Superior temporal gyrus (tissue), 1 donor: ENCODE measurements at regions not wholly inside any gene's neighbourhood (a gene's known extent, or its start where the extent isn't known, plus 50 kb on each side); places are given as distances from the start of the nearest gene placed in this dataset.

Source experiments
- DNase-seq: peaks from one replicate; pipeline ENCODE4 v3.0.0-alpha.2; 2016; ENCODE audit errors: extremely low spot score

DNA sequence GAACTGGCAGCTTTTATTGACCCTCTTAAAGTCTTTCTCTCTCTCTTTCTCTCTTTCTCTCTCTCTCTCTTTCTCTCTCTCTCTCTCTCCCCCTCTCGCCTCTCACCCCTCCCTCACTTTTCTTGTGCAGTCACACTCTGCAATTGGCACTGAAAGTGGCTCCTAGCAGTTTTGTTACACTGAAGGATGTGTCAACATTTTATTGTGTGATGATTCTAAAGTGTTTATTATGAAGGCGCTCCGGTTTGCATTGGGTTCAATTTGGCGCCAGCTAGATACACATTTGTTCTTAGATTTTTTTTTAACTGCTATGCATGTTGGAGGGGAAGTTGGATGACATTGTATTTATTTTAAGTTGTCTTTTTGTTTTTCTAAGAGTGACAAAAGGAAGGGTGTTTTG is 64.0 kb upstream of the CHRM3 start:
- no peak for DNase-seq

DNA sequence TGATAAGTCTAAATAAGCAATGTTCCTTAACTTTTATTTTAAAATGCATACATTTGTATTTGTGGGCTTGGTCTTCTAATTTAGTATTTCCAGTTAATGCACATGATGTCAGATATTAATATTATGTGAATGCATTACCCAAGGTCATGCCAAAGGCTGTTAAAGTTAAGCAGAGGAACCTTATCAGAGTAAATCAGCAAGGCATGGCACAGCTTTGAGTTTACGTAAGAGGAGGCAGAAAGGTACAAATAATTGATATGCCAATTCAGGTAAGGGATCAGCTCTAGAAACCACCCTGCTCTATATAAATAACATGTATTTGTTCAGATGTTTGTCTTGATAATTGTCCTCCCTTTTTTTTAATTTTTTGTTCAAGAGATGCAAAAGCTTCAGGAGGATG is 64.5 kb upstream of the CHRM3 start:
- DNase-seq: no peak

- DNase-seq: no peak
These were observed 68.4 kb upstream of the CHRM3 start for GRCh38 chr1:239317948-239318347.

DNA sequence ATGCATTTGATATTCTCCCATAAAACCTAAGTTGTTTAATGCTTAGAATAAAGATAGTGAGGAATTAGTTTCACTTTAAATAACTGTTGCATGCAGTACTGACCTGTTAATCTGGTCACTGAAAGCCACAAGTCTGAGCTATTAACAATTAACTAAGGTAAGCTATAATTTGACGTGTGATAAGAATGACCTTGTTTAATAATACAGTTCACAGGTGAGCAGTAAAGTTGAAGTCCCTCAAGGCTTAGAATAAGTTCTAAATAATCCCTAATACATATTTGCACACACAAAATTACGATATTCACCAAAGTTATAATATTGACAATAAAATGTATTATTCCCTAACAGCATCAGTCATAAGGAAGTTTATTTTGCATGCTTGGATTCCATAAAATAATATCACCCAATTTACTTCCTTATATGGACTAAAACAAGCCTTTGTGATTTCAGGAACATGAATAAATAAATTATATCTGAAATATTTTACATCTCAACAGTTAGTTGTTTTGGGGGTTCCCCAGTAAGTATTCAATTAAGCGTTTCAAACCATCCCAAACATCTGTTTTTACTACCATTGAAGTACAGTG is 70.6 kb upstream of the CHRM3 start:
- DNase-seq: no peak

DNA sequence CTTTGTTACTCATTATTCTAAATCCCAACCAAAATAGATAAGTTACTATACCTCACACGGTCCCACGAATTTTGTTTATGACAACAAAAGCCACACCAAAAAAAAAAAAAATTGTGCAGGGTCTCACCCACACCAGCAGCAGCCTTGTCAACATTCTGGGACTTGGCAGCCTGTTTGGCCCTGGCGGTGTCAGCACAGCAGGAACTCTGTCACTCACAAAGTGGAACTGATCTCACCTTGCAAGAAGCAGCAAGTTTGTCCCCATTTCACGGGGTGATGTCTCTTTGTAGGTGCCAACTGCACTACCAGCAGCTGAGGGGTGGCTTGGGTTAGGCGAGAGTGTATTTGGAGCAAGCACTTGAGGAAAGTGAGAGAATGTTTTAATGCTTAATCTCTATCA is 75.0 kb upstream of the CHRM3 start:
- DNase-seq: no peak

DNA sequence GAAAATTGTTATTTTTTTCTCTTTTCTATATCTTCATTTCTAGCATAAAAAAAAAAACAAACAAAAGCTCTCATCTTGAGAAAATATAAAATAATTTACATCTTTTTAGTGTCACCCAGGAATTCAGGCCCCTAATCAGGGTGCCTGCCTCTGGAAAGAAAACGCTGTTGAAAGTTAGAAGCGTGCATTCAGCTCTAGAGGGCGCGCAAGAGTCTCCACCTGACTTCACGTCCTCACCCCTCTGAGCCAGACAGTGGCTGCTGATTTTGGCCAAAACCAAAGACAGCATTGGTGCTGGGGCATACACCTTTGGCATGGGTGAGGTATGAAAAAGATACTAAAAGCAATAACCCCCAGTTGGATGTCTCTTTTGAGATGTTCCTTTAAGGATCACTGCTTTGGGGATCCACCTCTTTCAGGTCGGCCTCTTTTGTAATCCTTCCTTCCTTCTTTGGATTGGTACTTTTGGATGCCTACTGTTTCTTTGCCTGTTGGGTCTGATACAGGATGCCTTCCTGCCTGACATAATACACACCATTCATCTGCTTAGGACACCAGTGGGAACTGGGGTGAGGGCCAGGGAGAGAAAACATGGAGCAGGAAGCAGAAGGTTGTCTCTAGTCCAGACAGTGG is 77.6 kb upstream of the CHRM3 start:
- DNase-seq: no peak

DNA sequence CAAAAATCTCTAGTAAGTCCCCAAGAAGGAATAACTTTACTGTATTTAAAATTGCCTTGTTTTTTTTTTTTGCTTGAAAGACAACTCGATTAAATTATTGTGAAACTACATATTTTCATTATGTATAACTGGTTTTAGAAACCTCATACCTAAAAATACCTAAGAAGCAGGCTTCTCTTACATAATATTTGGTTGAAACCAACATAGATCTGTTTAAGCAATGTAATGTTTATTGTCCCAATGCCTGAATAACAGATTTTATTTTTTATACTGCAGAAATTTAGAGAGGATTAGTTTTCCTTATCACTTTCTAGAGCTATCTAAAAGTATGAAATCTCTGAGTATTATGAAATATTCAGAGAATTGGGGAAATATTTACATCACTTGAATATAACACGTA is 78.5 kb upstream of the CHRM3 start:
- DNase-seq: no peak

- DNase-seq: no peak
These were observed 79.9 kb upstream of the CHRM3 start for GRCh38 chr1:239306426-239306825.

DNA sequence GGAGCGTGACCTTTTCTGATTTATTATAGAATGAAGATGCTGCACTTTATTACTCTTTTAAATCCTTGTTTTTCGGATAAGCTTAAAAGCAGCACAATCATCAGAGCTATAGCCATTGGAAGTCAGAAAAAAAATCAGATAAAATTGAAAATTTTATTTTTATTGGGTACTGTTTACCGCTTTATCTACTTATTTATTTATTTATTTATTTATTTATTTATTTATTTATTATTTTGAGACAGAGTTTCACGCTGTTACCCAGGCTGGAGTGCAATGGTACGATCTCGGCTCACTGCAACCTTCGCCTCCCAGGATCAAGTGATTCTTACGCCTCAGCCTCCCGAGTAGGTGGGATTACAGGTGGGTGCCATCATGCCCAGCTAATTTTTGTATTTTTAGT is 83.1 kb upstream of the CHRM3 start:
- DNase-seq: no peak

GRCh38 chr1:239302696-239303095 is 83.7 kb upstream of the CHRM3 start:
- DNase-seq: no peak

DNA sequence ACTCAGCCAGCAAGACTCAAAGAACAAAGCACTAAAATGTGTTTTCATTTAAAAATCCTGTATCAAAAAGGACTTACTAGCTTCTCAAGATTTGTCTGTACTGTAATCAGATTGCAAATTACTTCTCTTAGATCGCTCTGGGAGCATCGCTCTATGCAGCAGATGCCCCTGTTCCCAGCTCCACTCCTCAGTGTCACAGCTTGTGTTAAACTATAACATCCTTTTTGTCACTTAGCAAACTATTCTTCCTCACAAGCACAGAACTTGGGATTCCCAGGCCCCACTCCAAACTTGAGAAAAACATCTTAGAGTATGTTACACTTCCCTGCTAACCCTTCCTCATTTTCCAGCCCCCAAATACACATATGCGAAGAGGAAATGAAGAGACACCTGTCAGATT is 85.1 kb upstream of the CHRM3 start:
- DNase-seq: no peak

- DNase-seq: no peak
These were observed 88.5 kb upstream of the CHRM3 start for GRCh38 chr1:239297910-239298309.

DNA sequence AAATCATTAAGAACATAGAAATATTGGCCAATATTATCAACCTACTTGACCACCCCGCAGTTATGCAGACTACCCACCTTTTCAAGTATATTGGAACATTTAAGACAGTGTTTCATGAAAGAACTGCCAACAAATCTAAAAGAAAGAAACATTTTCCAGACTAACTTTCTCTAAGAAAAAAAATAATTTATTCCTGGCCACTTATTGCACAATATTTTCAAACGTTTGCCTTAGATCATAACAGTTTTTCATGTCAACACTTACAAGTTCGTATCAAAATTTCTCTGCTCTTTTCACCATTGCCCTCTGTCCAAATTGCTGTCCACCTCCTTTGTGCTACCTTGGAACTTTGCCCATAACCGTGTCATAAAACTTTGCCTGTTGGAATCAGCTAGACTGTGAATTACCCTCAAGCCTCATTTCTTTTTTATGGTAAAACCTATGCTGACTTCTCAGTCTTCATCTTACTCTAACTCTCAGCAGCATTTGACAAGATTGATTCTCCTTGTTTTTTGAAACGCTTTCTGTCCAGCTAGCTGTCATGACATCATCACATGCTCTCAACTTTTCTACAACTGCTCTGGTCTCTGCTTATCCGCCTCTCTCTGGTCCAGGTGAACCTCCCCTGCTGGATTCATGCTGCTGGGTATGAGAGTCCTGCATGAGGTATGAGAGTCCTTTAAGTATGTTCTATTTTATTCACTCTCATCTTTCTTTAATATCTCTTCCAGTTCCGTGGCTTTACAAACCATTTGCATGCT is 92.8 kb upstream of the CHRM3 start:
- DNase-seq: no peak

DNA sequence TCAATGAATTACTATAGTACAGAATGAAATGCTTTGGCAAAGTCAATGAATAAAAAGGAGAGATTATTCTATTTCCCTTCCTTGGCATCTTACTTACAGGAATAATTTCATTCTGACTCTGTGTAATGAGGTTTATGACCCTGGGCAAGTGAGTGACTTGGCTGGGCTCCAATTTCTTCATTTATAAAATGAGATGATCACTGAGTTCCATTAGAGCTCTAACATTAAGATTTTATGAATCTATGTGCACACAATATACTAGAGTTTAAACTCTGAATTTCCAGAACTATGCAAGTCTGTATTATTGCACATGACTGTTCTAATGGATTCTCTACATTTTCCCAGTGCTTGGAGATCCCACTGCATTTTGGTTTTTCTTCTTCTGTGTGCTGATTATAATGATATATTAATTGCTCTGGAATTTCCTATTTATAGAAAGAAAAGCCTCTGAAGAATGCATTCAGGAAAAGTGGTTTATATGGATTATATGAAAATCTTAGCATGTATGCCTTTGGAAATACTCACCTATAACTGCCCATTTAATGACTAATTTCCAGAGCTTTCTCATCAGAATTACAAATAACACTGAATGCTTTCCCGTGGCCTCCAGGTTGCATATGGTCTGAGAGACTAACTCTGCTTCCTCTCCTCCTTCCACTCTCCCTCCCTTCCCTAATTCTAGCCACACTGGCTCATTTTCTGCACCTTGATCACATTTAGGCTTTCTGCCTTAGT is 97.4 kb upstream of the CHRM3 start:
- no peak for DNase-seq

- DNase-seq: no peak
These were observed 99.1 kb upstream of the CHRM3 start for GRCh38 chr1:239287296-239287695.

DNA sequence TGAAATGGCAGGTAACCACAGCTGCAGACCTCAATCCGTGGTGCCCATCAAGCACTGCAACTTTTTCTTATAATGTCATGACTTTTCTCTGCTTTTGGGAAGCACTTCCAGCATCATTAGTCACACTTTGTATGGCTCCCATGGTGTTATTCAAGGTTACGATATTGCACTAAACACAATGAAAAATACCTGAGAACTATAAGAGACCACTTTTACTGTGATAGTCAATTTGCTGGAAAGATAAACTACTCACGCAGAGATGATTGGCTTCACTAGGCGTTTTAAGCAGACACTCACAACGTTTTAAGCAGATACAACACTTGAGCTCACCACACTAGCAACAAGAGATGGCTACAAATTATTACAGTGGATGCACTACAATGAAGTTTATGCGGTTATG is 103.2 kb upstream of the CHRM3 start:
- DNase-seq: no peak

DNA sequence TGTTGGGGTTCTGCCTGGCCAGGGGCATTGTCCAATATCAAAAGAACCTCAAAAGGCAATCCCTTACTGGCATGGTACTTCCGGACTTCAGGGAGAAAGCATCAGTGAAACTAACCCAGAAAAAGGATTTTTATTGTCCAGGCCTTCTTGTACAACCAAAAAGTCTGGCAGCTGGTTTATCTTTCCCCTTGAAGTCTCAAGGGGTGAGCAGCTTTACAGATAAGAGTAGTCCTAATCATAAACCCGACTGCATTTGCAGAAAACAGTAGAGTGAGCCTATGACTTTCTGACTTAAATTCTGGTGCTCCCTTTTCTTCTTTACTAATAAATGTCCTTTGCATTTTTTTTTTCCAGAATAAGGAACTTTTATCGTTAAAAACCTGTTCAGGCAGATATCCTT is 104.0 kb upstream of the CHRM3 start:
- no peak for DNase-seq

DNA sequence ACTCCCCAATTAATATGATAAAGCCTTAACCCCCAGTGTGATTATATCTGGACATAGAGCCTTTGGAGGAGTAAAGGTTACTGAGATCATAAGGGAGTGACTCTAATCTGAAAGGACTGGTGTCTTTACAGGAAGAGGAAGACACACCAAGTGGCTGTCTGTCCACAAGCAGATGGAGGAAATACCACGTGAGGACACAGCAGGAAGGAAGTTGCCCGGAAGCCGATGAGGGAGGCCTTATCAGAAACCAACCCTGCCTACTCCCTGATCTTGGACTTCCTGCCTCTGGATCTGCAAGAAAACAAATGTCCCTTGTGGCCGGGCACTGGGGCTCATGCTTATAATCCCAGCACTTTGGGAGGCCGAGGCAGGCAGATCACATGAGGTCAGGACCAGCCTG is 110.3 kb upstream of the CHRM3 start:
- no peak for DNase-seq

- no peak for DNase-seq
These were observed 112.0 kb upstream of the CHRM3 start for GRCh38 chr1:239274242-239274830.

DNA sequence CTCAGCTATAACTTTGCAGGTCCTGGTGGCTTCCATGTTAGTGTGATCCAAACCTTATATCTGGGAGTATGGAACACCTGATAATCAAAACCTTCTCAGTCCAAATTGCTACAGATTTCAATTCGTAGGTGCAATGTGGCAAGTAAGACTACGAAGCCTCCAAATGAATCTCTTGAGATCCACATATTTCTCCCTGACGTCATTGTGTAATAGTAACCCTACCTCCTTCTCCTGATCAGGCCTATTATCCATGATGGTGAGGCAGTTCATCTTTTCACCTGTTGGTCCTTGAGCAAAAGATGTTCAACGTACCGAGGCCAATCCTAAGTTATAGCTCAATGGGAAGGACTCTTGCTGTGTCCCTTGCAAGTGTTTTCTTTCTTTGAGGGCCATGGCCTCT is 115.9 kb upstream of the CHRM3 start:
- DNase-seq: no peak

DNA sequence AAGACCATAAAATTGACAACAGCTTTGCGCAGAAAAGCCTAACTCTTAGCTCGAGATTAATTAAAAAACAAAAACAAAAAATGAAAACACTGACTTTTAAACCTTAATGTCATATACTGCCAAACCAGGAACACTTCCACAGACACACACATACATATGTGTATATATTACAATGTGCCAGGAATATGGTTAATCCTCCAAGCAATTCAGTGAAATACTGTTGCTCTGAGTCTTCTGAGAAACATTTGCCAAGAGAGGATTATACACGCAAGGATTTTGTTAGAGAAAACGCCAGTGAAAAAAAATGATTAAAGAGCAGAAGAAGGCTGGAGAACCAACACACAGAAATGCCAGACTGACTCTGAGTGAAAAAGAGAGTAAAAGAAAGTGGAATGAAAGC is 116.7 kb upstream of the CHRM3 start:
- no peak for DNase-seq

DNA sequence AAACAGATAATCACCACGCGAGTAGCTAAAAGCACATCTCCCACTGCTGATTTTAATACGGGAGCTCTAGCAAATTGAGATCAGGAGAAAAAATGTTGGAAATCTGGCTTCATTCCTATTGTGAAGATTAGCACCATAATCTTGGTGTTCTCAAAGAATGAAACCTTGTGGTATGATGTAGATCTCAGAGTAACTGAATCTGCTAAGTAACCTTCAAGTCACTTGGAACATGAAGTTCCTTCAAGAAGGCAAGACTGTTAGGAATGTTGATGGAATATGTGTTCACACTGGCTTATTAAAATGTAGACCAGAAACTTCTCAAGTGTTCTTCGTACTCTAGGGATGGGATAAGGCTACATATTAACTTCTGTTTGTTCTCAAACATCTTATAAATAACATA is 117.4 kb upstream of the CHRM3 start:
- DNase-seq: no peak
